ENCODE measurements at regions not wholly inside any gene's neighbourhood (a gene's known extent, or its start where the extent isn't known, plus 50 kb on each side); places are given as distances from the start of the nearest gene placed in this dataset.

DNA sequence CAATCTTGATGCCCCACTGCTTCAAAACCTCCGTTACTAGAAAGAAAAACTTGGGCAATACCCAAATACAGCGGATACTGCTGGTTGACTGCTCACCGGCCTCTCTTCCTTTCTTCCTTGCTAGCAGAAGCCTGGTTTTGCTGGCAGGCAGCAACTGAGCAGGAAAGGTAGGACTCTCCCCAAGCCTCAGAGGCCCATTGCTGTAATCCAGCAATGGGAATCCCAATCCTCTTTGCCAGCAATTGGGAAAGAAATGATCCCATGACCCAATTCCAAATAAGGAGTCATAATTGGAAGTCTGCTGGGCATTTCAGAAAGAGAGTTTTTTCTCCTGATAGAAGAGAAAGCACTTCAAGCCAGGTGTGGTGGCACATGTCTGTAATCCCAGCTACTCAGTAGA, 394.5 kb downstream of the BCOR start:
- no peak for TF ChIP-seq POLR2A (IDR thresholded peaks at IDR 0.05)
- TF ChIP-seq, protein P1, sequence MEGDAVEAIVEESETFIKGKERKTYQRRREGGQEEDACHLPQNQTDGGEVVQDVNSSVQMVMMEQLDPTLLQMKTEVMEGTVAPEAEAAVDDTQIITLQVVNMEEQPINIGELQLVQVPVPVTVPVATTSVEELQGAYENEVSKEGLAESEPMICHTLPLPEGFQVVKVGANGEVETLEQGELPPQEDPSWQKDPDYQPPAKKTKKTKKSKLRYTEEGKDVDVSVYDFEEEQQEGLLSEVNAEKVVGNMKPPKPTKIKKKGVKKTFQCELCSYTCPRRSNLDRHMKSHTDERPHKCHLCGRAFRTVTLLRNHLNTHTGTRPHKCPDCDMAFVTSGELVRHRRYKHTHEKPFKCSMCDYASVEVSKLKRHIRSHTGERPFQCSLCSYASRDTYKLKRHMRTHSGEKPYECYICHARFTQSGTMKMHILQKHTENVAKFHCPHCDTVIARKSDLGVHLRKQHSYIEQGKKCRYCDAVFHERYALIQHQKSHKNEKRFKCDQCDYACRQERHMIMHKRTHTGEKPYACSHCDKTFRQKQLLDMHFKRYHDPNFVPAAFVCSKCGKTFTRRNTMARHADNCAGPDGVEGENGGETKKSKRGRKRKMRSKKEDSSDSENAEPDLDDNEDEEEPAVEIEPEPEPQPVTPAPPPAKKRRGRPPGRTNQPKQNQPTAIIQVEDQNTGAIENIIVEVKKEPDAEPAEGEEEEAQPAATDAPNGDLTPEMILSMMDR (IDR thresholded peaks at IDR 0.05), result no peak
